Endothelial cell of umbilical vein (primary cell): ENCODE measurements at regions not wholly inside any gene's neighbourhood (a gene's known extent, or its start where the extent isn't known, plus 50 kb on each side); places are given as distances from the start of the nearest gene placed in this dataset.

Source experiments
- BruUV-seq: library from RNA; stranded (reverse); fragments of 400-500 nt; replicated peaks from 2 replicates; lab custom pipeline; 2021; lab: Mats Ljungman, UMichigan
- CTCF ChIA-PET: fragments of 300-600, 350-600 bp; sonication (Branson Sonifier 250); formaldehyde crosslinking; loops from one replicate; lab custom pipeline; 2021; ENCODE audit warnings: antibody characterized with exemption, inconsistent platforms; lab: Charles Lee
- POLR2A ChIA-PET: fragments of 300-600, 350-600 bp; sonication (Branson Sonifier 250); formaldehyde crosslinking; loops from one replicate; lab custom pipeline; 2021; ENCODE audit warnings: antibody characterized with exemption, inconsistent platforms; lab: Charles Lee
- DNase-seq: peaks from one replicate; pipeline ENCODE4 v3.0.0-alpha.2; 2011; ENCODE audit warnings: low read depth, low spot score
- FAIRE-seq: peaks from 2 replicates; lab custom pipeline; 2011; peaks lifted over from hg19 to GRCh38; lab: Jason Lieb, UNC
- H2AFZ ChIP-seq: 2 replicates; pipeline ENCODE4 v1.6.0; 2012; ENCODE audit warnings: low read depth, low read length, control low read depth, inconsistent platforms
- H3K27ac ChIP-seq: 2 replicates; pipeline ENCODE4 v1.5.1; 2011; ENCODE audit warnings: low read depth, mild to moderate bottlenecking, control low read depth, low read length, moderate library complexity; ENCODE audit not compliant: insufficient read depth
- H3K27me3 ChIP-seq, 2 experiments: 2 replicates each; pipeline versions ENCODE4 v1.6.0 to v1.6.1; 2011; ENCODE audit warnings: low read length in 2 of 2, mixed read lengths in 1 of 2; ENCODE audit not compliant: control insufficient read depth in 2 of 2, insufficient read depth in 2 of 2
- H3K36me3 ChIP-seq, 2 experiments: 2 replicates in 1 of 2; 3 replicates in 1 of 2; pipeline ENCODE4 v1.5.1; 2011; ENCODE audit warnings: low read length in 2 of 2, mild to moderate bottlenecking in 1 of 2, moderate library complexity in 1 of 2; ENCODE audit not compliant: control insufficient read depth in 2 of 2, insufficient read depth in 2 of 2; ENCODE audit errors: extremely low read depth in 1 of 2
- H3K4me1 ChIP-seq: 3 replicates; pipeline ENCODE4 v1.5.1; 2011; ENCODE audit warnings: mild to moderate bottlenecking, low read length; ENCODE audit not compliant: control insufficient read depth, insufficient read depth; ENCODE audit errors: extremely low read depth
- H3K4me2 ChIP-seq: 2 replicates; pipeline ENCODE4 v1.6.1; 2011; ENCODE audit warnings: low read length, control low read depth, mixed read lengths; ENCODE audit not compliant: insufficient read depth
- H3K4me3 ChIP-seq, 3 experiments: fragments of 200-600 bp in 1 of 3; sonication (generic), shearing (Covaris generic) in 1 of 3; replicated peaks in 1 of 3; 2 replicates each; pipeline ENCODE4 v1.5.1; 2011 to 2016; ENCODE audit warnings: control low read depth in 3 of 3, low read length in 3 of 3, mild to moderate bottlenecking in 2 of 3, inconsistent platforms in 1 of 3, low read depth in 1 of 3, moderate library complexity in 1 of 3; ENCODE audit not compliant: insufficient read depth in 1 of 3
- H3K79me2 ChIP-seq: 2 replicates; pipeline ENCODE4 v1.6.0; 2012; ENCODE audit warnings: low read length, inconsistent platforms; ENCODE audit not compliant: control insufficient read depth, insufficient read depth
- H3K9ac ChIP-seq: replicated peaks from 2 replicates; pipeline ENCODE3; 2011; ENCODE audit warnings: low read length, control low read depth; ENCODE audit not compliant: insufficient read depth; ENCODE audit errors: extremely low read depth
- H3K9me1 ChIP-seq: replicated peaks from 3 replicates; pipeline ENCODE4 v1.6.0; 2011; ENCODE audit warnings: mild to moderate bottlenecking, low read length; ENCODE audit not compliant: control insufficient read depth, insufficient read depth; ENCODE audit errors: extremely low read depth
- H3K9me3 ChIP-seq: replicated peaks from 2 replicates; pipeline ENCODE4 v1.5.1; 2012; ENCODE audit warnings: low read length, inconsistent platforms; ENCODE audit not compliant: control insufficient read depth, insufficient read depth
- H4K20me1 ChIP-seq: replicated peaks from 2 replicates; pipeline ENCODE3; 2011; ENCODE audit warnings: mild to moderate bottlenecking, low read length; ENCODE audit not compliant: control insufficient read depth, insufficient read depth; ENCODE audit errors: extremely low read depth
- EZH2 ChIP-seq: IDR thresholded peaks from 2 replicates; pipeline ENCODE4 v1.6.1; 2012; ENCODE audit warnings: borderline replicate concordance, low read depth, mild to moderate bottlenecking, moderate library complexity, low read length, inconsistent platforms; ENCODE audit not compliant: severe bottlenecking
- FOS ChIP-seq: IDR thresholded peaks from 2 replicates; pipeline ENCODE4 v1.6.1; 2011; ENCODE audit warnings: mild to moderate bottlenecking, low read length, moderate library complexity, borderline replicate concordance; ENCODE audit not compliant: insufficient read depth
- GATA2 ChIP-seq: IDR thresholded peaks from 2 replicates; pipeline ENCODE4 v1.7.0; 2011; ENCODE audit warnings: low read depth, mild to moderate bottlenecking, moderate library complexity, mixed read lengths, low read length; ENCODE audit not compliant: insufficient read length, insufficient read depth
- JUN ChIP-seq: IDR thresholded peaks from 2 replicates; pipeline ENCODE4 v1.6.1; 2011; ENCODE audit warnings: borderline replicate concordance, low read depth; ENCODE audit not compliant: insufficient read length, insufficient read depth
- MYC ChIP-seq: IDR thresholded peaks from one replicate; pipeline ENCODE4 v1.6.1; 2011; ENCODE audit warnings: mild to moderate bottlenecking, low read depth, low read length
- POLR2A ChIP-seq: IDR thresholded peaks from 2 replicates; pipeline ENCODE4 v1.6.1; 2012; ENCODE audit warnings: low read depth, mild to moderate bottlenecking, control low read depth, low read length
- POLR2AphosphoS5 ChIP-seq: IDR thresholded peaks from 2 replicates; pipeline ENCODE4 v1.6.1; 2012; ENCODE audit warnings: low read depth, mild to moderate bottlenecking, control low read depth, low read length, moderate library complexity; ENCODE audit not compliant: insufficient read depth
- dilution Hi-C: fragments of 300-500 bp; cut with MboI; formaldehyde crosslinking; loops from one replicate; pipeline ENCODE4 v1.15.0; 2019; ENCODE audit warnings: low sequenced_read_pairs; ENCODE audit not compliant: extremely low pct_ligation_motif_present
- intact Hi-C: fragments of 100-400 bp; cut with micrococcal nuclease; formaldehyde crosslinking; loops from one replicate; pipeline ENCODE4 v1.10.0; 2022
- TF ChIP-seq, protein P1 (sequence below): IDR thresholded peaks from 2 replicates; pipeline ENCODE4 v1.6.1; 2011; ENCODE audit not compliant: insufficient read depth, insufficient read length

DNA sequence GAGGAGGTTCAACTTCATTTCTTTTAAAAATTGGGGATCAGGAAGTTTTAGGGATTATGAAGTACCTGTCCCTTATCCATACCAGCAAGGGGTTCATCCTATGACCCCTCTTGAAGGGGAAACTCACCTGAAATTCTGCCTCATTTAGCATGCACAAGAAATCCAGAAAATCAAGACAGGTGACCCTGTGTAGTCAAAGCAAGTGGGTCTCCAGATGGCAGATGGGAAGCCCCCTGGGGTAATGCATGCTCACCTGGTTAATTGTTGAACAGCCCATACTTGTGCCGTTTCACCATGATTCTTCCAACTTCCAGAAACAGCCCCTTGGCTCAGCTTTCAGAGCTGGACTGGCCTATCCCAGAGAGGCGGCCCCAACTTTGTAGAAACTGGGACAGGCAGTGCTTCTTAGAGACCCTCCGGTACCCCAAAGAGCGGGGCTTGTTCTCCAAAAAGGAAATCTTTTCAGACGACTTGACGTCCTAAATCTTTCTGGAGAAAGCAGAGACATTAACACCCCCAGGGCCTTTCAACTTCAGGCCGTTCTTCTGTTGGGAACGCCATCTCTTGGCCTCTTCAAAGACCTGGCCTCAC is 66.3 kb upstream of the ESRRB start:
- ChIA-PET POLR2A (no interaction called here), CTCF (interaction anchor here (0.7 kb wide), 1 partner anchor 23 kb away, joined by 3 read pairs; no protein-coding TSS in a partner anchor)
- H4K20me1 ChIP-seq, result no peaks in the 10 kb centered on the region
- H3K4me3 ChIP-seq, result no peak overlapping the region
- DNase-seq (no peak), FAIRE-seq (no peak)
- H3K27me3 ChIP-seq, result peaks cover 34 to 46% of the 10 kb centered on the region in 2 experiments
- BruUV-seq, result no TSS peak
- H3K36me3 ChIP-seq, result no peaks in the 10 kb centered on the region
- no peaks in the 10 kb centered on the region for H3K4me1 ChIP-seq
- peak; percentile 17 for TF ChIP-seq EZH2
- TF ChIP-seq, protein P1, sequence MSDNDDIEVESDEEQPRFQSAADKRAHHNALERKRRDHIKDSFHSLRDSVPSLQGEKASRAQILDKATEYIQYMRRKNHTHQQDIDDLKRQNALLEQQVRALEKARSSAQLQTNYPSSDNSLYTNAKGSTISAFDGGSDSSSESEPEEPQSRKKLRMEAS, result no peak
- no peaks in the 10 kb centered on the region for H3K9me1 ChIP-seq
- H3K9me3 ChIP-seq, result no peaks in the 10 kb centered on the region
- H3K9ac ChIP-seq, result no peak overlapping the region
- dilution Hi-C loops, result no loop called here
- H3K4me2 ChIP-seq, result no peak overlapping the region
- H3K79me2 ChIP-seq, result no peaks in the 10 kb centered on the region
- no peak overlapping the region for H2AFZ ChIP-seq
- no peak overlapping the region for H3K27ac ChIP-seq
- intact Hi-C loops, result no loop called here

- TF ChIP-seq EZH2 (no peak), POLR2AphosphoS5 (no peak), JUN (no peak), GATA2 (no peak), FOS (no peak), MYC (no peak), POLR2A (no peak)
- TF ChIP-seq, protein P1, result no peak
- H3K36me3 ChIP-seq, result no peaks in the 10 kb centered on the region
- H3K4me2 ChIP-seq, result no peak overlapping the region
- H4K20me1 ChIP-seq, result no peaks in the 10 kb centered on the region
- no peak overlapping the region for H2AFZ ChIP-seq
- dilution Hi-C loops (no loop called here), intact Hi-C loops (no loop called here)
- no peak overlapping the region for H3K9ac ChIP-seq
- ChIA-PET CTCF (interaction anchor here (0.6 to 1.2 kb wide), 6 partner anchors 8 to 260 kb away, joined by 3 to 4 read pairs (median 3); no protein-coding TSS in a partner anchor), POLR2A (no interaction called here)
- DNase-seq (no peak), FAIRE-seq (no peak)
- no peaks in the 10 kb centered on the region for H3K4me1 ChIP-seq
- H3K9me3 ChIP-seq, result no peaks in the 10 kb centered on the region
- H3K27ac ChIP-seq, result no peak overlapping the region
- H3K79me2 ChIP-seq, result no peaks in the 10 kb centered on the region
- BruUV-seq, result no TSS peak
- H3K9me1 ChIP-seq, result no peaks in the 10 kb centered on the region
- peaks cover 40 to 51% of the 10 kb centered on the region in 2 experiments for H3K27me3 ChIP-seq
- no peak overlapping the region for H3K4me3 ChIP-seq
Measured at GRCh38 chr14:76311079-76311758, 64.7 kb upstream of the ESRRB start.
